Prostate gland (tissue), 2 donors: ENCODE measurements at regions not wholly inside any gene's neighbourhood (a gene's known extent, or its start where the extent isn't known, plus 50 kb on each side); places are given as distances from the start of the nearest gene placed in this dataset.
"Not testable (repeated sequence)": the region's sequence is repeated elsewhere in the genome, so short reads cannot be mapped to it uniquely, and the experiment has no call there.

Experiments
- CTCF ChIP-seq, 4 experiments: fragments of 200-600 bp in 2 of 4; fragments of 450-650 bp in 2 of 4; sonication (generic) in 2 of 4; IDR thresholded peaks; 1 replicate in 3 of 4; 2 replicates in 1 of 4; pipeline ENCODE4 v1.5.1; 2016 to 2019; ENCODE audit warnings: antibody characterized with exemption in 4 of 4, mild to moderate bottlenecking in 2 of 4, moderate library complexity in 2 of 4
- POLR2AphosphoS5 ChIP-seq: sonication (generic); formaldehyde crosslinking; IDR thresholded peaks from one replicate; pipeline ENCODE4 v1.6.1; 2017; ENCODE audit warnings: antibody characterized with exemption

DNA sequence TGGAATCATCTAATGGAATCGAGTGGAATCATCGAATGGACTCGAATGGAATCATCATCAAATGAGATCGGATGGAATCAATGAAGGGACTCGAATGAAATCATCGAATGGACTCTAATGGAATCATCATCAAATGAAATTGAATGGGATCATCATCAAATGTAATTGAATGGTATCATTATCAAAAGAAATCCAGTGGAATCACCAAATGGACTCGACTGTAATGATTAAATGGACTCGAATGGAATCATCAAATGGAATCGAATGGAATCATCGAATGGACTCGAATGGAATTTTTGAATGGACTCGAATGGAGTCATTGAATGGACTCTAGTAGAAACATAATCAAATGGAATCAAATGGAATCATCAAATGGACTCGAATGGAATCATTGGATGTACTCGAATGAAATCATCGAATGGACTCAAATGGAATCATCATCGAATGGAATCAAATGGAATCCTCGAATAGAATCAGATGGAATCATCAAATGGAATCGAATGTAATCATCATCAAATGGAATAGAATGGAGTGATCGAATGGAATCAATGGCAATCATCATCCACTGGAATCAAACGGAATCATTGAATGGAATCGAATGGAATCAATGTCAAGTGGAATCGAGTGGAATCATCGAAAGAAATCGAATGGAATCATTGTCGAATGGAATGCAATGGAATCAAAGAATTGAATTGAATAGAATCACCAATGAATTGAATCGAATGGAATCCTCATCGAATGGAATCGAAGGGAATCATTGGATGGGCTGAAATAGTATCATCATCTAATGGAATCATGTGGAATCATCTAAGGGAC lies 234.2 kb downstream of the SHCBP1 start:
- not testable (repeated sequence) for TF ChIP-seq CTCF (IDR thresholded peaks at IDR 0.05); POLR2AphosphoS5
